ENCODE measurements at regions not wholly inside any gene's neighbourhood (a gene's known extent, or its start where the extent isn't known, plus 50 kb on each side); places are given as distances from the start of the nearest gene placed in this dataset.

GRCh38 chr11:57069942-57070341 lies 81.2 kb downstream of the OR5AK2 start (continued):
- TF ChIP-seq CHD7 (IDR thresholded peaks at IDR 0.05; ENCODE audit: insufficient replicate concordance, low read length) (no peak), CTBP2 (IDR thresholded peaks at IDR 0.05; ENCODE audit: borderline replicate concordance, insufficient read depth, insufficient read length, low read length) (no peak), E2F6 (IDR thresholded peaks at IDR 0.05) (no peak), KDM5A (IDR thresholded peaks at IDR 0.05; ENCODE audit: low read length) (no peak), CHD1 (IDR thresholded peaks at IDR 0.05; ENCODE audit: low read depth, low read length) (no peak), POLR2A (IDR thresholded peaks at IDR 0.05; ENCODE audit: control extremely low read depth in 1 of 2, low read depth in 2 of 2, low read length in 2 of 2) (no peak), JUND (IDR thresholded peaks at IDR 0.05; ENCODE audit: low read length) (no peak), GABPA (IDR thresholded peaks at IDR 0.05; ENCODE audit: borderline replicate concordance, insufficient read depth, low read length) (no peak)
